GM13977 (cell line): ENCODE measurements at regions not wholly inside any gene's neighbourhood (a gene's known extent, or its start where the extent isn't known, plus 50 kb on each side); places are given as distances from the start of the nearest gene placed in this dataset.

Source experiments
- DNase-seq: peaks from one replicate; pipeline ENCODE4 v3.0.0; 2012; ENCODE audit warnings: low spot score
- in situ Hi-C: fragments of 300-500 bp; cut with MboI; formaldehyde crosslinking; loops from one replicate; pipeline ENCODE4 v1.12.0; 2022; ENCODE audit warnings: low sequenced_read_pairs, low pct_unique_long_range_greater_than_20kb, mixed read lengths, inconsistent platforms; ENCODE audit not compliant: unreplicated experiment
- TF ChIP-seq, protein P1 (sequence below): IDR thresholded peaks from 2 replicates; pipeline ENCODE4 v1.5.1; 2012; ENCODE audit warnings: mild to moderate bottlenecking, control low read depth; ENCODE audit not compliant: insufficient read depth; ENCODE audit errors: extremely low read depth, missing control alignments

DNA sequence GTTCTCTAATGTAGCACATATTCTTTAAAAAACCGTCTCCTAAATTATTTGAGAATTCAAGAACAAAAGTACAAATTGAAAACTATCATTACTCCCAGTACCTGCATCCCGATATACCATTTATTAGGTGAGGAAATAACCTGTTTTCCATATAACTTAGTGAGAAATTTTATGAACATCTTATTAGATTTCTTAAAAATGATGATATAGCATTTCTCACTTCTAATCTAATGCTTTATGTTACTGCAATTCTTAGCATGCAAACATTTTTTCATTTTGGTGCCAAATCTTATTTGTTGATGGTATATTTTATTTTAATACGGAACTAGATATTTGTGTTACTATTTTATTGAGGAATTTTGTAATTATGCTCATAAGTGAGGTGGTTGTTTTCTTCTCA lies 1321.3 kb upstream of the SLC10A2 start:
- in situ Hi-C loops, result no loop called here
- TF ChIP-seq, protein P1, sequence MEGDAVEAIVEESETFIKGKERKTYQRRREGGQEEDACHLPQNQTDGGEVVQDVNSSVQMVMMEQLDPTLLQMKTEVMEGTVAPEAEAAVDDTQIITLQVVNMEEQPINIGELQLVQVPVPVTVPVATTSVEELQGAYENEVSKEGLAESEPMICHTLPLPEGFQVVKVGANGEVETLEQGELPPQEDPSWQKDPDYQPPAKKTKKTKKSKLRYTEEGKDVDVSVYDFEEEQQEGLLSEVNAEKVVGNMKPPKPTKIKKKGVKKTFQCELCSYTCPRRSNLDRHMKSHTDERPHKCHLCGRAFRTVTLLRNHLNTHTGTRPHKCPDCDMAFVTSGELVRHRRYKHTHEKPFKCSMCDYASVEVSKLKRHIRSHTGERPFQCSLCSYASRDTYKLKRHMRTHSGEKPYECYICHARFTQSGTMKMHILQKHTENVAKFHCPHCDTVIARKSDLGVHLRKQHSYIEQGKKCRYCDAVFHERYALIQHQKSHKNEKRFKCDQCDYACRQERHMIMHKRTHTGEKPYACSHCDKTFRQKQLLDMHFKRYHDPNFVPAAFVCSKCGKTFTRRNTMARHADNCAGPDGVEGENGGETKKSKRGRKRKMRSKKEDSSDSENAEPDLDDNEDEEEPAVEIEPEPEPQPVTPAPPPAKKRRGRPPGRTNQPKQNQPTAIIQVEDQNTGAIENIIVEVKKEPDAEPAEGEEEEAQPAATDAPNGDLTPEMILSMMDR, result no peak
- no peak for DNase-seq

DNA sequence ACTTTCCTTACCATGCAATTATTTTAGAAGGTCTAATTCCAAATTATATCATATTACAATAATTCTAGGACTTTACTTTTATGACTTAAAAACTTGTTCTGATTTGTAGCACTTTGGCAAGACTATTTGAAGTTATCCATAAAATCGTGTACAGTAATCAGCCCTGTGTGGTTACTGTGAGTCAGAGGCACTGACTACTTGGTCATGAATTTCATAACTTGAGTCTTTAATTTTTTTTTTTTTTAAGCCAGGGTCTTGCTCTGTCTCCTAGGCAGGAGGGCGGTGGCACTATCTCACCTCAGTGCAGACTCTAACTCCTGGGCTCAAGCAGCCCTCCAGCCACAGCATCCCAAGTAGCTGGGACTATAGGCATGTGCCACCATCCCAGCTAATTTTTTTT lies 1319.2 kb upstream of the SLC10A2 start:
- no peak for DNase-seq
- in situ Hi-C loops, result no loop called here
- TF ChIP-seq, protein P1, result no peak

DNA sequence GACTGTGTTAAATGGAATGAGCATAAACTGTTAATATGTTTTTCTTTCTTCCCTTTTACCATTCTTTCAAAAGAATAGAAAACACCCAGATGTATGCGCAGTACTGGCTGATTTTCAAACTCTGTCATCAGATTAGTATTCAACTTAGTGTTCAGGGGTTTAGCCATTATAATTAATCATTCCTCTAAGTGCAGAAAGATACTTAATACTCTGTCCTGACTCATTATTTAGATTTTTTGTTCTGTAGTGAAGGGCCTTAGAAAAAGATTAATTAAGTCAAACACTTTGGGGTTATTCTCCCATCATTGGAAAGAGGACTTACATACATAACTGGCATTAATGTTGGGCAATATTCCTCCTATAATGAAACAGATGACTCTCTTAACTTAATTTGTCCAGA lies 1316.7 kb upstream of the SLC10A2 start:
- in situ Hi-C loops, result no loop called here
- TF ChIP-seq, protein P1, result no peak
- no peak for DNase-seq

DNA sequence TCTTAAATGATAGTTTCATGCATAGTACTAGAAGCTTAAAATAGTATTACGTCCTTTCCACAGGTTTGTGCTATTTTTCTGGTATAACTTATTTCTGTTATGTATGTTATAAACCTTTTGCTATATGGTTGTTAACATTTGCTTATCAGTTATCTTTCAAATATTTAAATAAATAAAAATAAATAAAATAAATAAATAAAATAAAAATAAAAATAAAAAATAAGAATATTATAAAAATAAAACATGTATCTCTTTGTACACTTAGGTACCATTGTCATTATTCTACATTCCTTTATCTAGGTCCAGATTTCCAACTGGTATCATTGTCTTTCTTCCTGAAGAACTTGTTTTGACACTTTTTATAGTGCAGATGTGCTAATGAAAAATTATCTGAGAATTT lies 1310.4 kb upstream of the SLC10A2 start:
- TF ChIP-seq, protein P1, result no peak

DNA sequence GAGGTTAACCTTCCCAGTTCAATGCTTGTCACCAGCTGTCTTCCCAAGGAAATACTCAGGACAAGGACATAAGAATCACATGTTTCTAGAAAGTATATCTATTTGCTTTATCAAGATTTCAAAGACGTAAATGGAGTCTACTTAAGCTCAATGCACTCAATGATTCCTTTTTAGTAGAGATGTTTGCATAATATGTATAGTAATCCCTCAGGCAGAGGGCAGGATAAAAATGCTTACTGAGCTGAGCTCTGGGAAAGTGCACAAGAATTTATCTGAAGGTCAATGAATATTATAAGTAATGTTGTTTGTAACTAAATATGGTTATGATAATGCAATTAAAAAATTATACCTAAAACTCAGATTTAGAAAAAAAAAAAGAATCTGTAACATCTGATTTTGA lies 1309.4 kb upstream of the SLC10A2 start:
- DNase-seq, result no peak
- in situ Hi-C loops, result no loop called here

More for the DNA sequence above, 1310.4 kb upstream of the SLC10A2 start:
- DNase-seq, result no peak
- in situ Hi-C loops, result no loop called here

DNA sequence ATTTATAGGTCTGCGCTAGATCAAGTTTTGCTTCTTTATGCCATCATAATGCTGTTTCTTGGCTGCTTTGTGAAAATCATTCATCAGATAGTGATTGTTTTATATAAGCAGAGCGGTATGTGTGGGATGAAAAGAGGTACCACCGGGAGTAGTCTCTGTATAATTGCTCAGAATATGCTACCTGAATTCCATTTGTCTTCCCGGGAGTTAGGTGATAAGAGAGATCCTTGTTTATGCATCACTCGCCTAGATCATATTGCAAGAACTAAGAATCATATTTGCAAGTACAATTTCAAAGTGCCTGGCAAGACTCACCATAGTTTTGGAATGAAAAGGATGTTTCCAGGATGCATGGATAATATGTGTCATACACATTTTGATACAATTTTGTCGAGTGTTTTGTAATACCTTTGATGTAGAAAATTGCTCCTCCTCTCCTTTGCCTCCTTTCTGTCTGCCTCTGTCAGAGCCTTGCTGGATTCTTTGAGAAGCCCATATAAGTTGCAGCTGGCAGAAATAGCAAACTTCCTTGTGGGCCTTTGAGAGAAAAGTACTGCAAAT lies 1306.0 kb upstream of the SLC10A2 start:
- DNase-seq, result no peak
- in situ Hi-C loops, result no loop called here
- TF ChIP-seq, protein P1, result no peak

More for the DNA sequence above, 1309.4 kb upstream of the SLC10A2 start:
- TF ChIP-seq, protein P1, result no peak
